ENCODE measurements at regions not wholly inside any gene's neighbourhood (a gene's known extent, or its start where the extent isn't known, plus 50 kb on each side); places are given as distances from the start of the nearest gene placed in this dataset.

DNA sequence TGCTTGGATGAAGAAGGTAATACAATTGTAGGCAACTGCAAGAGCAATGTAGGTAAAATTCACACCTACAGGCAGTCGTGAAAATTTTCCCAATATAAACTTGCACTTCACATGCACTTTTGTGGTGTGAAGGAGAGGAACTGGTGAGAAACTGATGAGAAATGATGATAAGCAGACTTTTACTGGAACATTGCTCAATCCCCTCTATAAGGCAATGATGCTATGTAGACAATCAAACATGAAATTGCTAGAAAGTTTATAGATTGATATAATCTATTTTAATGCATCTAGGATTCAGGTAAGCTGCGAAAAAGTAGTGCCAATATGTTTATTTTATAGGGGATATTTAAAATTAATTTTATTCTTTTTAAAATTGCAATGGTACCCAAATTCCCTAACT lies 802.2 kb downstream of the KCNT2 start:
- no peak for TF ChIP-seq TOX (CRISPR knock-in tag; IDR thresholded peaks at IDR 0.05; ENCODE audit: borderline replicate concordance)
- no peak for TF ChIP-seq RARB (CRISPR knock-in tag; IDR thresholded peaks at IDR 0.05)
- TF ChIP-seq PPARA (CRISPR knock-in tag; IDR thresholded peaks at IDR 0.05; ENCODE audit: borderline replicate concordance) = no peak
- TF ChIP-seq SNAI2 (CRISPR knock-in tag; IDR thresholded peaks at IDR 0.05) = no peak
- no peak for TF ChIP-seq ARNTL (CRISPR knock-in tag; IDR thresholded peaks at IDR 0.05; ENCODE audit: borderline replicate concordance, low read depth)
- TF ChIP-seq, protein P1, sequence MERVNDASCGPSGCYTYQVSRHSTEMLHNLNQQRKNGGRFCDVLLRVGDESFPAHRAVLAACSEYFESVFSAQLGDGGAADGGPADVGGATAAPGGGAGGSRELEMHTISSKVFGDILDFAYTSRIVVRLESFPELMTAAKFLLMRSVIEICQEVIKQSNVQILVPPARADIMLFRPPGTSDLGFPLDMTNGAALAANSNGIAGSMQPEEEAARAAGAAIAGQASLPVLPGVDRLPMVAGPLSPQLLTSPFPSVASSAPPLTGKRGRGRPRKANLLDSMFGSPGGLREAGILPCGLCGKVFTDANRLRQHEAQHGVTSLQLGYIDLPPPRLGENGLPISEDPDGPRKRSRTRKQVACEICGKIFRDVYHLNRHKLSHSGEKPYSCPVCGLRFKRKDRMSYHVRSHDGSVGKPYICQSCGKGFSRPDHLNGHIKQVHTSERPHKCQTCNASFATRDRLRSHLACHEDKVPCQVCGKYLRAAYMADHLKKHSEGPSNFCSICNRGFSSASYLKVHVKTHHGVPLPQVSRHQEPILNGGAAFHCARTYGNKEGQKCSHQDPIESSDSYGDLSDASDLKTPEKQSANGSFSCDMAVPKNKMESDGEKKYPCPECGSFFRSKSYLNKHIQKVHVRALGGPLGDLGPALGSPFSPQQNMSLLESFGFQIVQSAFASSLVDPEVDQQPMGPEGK (CRISPR knock-in tag; IDR thresholded peaks at IDR 0.05; ENCODE audit: borderline replicate concordance) = no peak
